ENCODE measurements at regions not wholly inside any gene's neighbourhood (a gene's known extent, or its start where the extent isn't known, plus 50 kb on each side); places are given as distances from the start of the nearest gene placed in this dataset.

DNA sequence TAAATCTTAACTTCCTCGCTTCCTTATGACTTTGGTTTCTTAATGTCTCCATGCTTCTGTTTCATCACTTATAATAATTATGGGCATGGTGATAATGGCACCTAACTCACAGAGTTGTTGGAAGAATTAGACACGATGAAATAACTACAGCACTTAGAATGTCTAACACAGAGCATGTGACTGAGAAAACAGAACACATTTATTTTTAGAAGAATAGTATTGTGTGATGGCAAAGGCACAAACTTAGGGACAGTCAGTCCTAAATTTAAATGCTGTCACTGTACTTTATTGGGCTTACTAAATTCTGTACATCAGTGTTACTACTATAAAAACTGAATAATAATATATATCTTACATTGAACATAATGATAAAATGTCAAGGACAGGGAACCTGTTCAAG, 391.1 kb upstream of the JAG1 start:
- Histone ChIP-seq H3K4me3 (replicated peaks; ENCODE audit: low read depth, low read length) (no peak overlapping the region), H3K27me3 (replicated peaks; ENCODE audit: control insufficient read depth, insufficient read depth, low read length) (no peaks in the 10 kb centered on the region), H3K36me3 (ENCODE audit: control insufficient read depth, insufficient read depth, low read length) (no peaks in the 10 kb centered on the region)
- no peak for DNase-seq (ENCODE audit: extremely low read depth, insufficient read length)
- TF ChIP-seq, protein P1, sequence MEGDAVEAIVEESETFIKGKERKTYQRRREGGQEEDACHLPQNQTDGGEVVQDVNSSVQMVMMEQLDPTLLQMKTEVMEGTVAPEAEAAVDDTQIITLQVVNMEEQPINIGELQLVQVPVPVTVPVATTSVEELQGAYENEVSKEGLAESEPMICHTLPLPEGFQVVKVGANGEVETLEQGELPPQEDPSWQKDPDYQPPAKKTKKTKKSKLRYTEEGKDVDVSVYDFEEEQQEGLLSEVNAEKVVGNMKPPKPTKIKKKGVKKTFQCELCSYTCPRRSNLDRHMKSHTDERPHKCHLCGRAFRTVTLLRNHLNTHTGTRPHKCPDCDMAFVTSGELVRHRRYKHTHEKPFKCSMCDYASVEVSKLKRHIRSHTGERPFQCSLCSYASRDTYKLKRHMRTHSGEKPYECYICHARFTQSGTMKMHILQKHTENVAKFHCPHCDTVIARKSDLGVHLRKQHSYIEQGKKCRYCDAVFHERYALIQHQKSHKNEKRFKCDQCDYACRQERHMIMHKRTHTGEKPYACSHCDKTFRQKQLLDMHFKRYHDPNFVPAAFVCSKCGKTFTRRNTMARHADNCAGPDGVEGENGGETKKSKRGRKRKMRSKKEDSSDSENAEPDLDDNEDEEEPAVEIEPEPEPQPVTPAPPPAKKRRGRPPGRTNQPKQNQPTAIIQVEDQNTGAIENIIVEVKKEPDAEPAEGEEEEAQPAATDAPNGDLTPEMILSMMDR (IDR thresholded peaks at IDR 0.05; ENCODE audit: insufficient read depth, low read length, poor library complexity, severe bottlenecking): no peak

DNA sequence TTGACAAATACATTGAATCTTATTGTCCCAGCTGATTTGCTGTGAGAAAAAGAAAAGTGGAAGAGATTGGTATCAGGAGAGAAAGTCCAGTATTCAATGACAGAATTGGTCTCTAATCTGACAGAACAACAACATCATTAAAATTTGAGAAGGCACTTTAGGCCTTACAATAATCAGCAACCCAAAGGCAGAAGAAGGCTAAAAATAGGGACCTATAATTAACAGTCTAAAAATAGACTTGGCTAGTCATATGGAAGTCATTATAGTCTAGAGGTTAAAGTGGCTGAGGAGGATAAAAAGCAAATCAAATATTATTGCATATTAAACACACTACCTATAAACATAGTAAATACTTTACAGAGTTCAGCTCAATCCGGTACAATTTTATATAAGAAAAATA, 393.6 kb upstream of the JAG1 start:
- no peak for DNase-seq (ENCODE audit: extremely low read depth, insufficient read length)
- no peak overlapping the region for H3K4me3 ChIP-seq (replicated peaks; ENCODE audit: low read depth, low read length)
- H3K36me3 ChIP-seq (ENCODE audit: control insufficient read depth, insufficient read depth, low read length): no peaks in the 10 kb centered on the region
- no peaks in the 10 kb centered on the region for H3K27me3 ChIP-seq (replicated peaks; ENCODE audit: control insufficient read depth, insufficient read depth, low read length)
- TF ChIP-seq, protein P1 (IDR thresholded peaks at IDR 0.05; ENCODE audit: insufficient read depth, low read length, poor library complexity, severe bottlenecking): no peak

DNA sequence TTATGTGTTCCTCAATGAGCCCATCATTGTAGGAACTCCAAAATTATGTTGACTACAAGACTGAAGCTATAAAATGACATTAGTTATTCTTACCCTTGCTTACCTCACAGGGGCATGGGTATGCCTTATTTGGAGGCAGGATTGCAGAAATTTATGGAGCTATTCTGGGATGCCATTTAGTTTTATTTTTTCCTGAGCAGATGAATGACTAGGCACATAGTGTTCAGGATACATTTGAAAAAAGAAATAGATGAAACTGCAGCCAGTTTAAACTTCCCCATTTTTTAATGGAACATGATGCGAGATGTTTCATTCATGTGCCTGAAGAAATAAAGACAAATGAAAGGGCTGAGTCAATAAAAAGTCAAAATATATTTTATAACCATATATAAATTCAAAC, 399.2 kb upstream of the JAG1 start:
- Histone ChIP-seq H3K36me3 (ENCODE audit: control insufficient read depth, insufficient read depth, low read length) (no peaks in the 10 kb centered on the region), H3K27me3 (replicated peaks; ENCODE audit: control insufficient read depth, insufficient read depth, low read length) (no peaks in the 10 kb centered on the region), H3K4me3 (replicated peaks; ENCODE audit: low read depth, low read length) (no peak overlapping the region)
- DNase-seq (ENCODE audit: extremely low read depth, insufficient read length): no peak
- TF ChIP-seq, protein P1 (IDR thresholded peaks at IDR 0.05; ENCODE audit: insufficient read depth, low read length, poor library complexity, severe bottlenecking): no peak

DNA sequence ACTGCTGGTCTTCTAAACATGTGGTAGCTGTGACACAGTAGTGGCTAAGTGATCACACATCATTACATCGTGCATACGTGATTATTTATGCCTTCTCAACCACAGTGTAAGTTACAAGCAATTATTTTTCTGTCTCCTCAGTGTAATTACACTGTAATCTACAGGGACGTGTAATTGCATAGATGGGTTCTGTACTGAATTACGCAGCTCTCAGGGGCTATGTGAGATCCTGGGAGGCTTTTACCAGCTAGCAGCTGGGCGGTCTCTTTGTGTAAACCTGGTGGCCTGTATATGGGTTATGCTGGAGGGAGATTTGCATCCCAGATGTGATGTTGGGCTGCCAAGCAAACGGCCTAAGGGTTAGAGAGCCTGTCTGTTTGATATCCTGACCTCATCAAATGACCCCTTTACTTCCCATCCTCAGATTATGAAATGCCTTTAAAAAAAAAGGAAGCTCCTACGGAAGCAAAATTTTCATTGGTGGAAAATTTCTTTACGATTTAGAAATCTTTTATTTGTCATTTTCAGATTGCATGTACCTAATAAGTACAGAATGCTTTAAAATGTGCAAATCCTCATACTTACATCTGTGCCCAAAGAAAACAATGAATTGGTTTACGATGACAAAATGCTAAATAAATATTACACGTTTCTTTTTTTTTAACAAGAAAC, 402.8 kb upstream of the JAG1 start:
- DNase-seq (ENCODE audit: extremely low read depth, insufficient read length): no peak
- H3K36me3 ChIP-seq (ENCODE audit: control insufficient read depth, insufficient read depth, low read length): no peaks in the 10 kb centered on the region
- TF ChIP-seq, protein P1 (IDR thresholded peaks at IDR 0.05; ENCODE audit: insufficient read depth, low read length, poor library complexity, severe bottlenecking): no peak
- no peak overlapping the region for H3K4me3 ChIP-seq (replicated peaks; ENCODE audit: low read depth, low read length)
- no peaks in the 10 kb centered on the region for H3K27me3 ChIP-seq (replicated peaks; ENCODE audit: control insufficient read depth, insufficient read depth, low read length)

DNA sequence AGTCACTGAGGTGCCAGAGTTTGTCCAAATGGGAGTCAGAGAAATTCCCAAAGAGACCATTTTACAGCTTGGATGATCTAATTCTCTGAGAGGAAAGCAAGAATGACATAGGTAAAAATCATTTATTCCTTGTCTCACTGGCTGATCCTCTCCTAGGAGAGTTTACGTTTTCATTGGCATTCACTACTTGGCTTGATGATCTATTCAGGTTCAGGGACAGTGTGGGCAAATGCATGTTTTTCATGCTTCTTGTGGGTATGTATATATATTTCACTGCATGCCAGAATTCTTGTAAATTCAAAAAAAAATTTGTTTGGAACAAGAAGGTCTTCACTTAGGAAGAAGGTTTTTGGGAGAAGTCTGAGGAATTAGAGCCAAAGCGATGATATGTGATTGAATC, 403.4 kb upstream of the JAG1 start:
- no peaks in the 10 kb centered on the region for H3K36me3 ChIP-seq (ENCODE audit: control insufficient read depth, insufficient read depth, low read length)
- TF ChIP-seq, protein P1 (IDR thresholded peaks at IDR 0.05; ENCODE audit: insufficient read depth, low read length, poor library complexity, severe bottlenecking): no peak
- no peaks in the 10 kb centered on the region for H3K27me3 ChIP-seq (replicated peaks; ENCODE audit: control insufficient read depth, insufficient read depth, low read length)
- no peak for DNase-seq (ENCODE audit: extremely low read depth, insufficient read length)
- H3K4me3 ChIP-seq (replicated peaks; ENCODE audit: low read depth, low read length): no peak overlapping the region

DNA sequence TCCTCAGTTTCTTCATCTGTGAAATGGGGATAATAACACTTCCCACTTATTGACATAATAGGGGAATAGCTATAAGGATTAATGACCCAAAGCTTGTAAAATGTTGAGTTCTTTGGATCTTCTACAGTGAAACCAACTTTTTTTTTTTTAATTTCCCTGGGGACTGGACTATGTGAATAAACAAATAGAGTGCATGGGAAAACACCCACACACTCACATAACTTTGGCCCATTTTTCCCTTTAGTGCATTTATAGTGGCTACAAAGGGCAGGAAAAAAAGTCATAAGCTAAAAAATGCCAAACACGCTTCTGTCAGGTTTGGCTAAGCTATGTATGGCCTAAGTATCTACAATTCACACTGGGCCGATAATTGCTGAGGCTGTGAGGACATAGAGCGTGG, 406.2 kb upstream of the JAG1 start:
- Histone ChIP-seq H3K27me3 (replicated peaks; ENCODE audit: control insufficient read depth, insufficient read depth, low read length) (no peaks in the 10 kb centered on the region), H3K4me3 (replicated peaks; ENCODE audit: low read depth, low read length) (no peak overlapping the region)

More for the DNA sequence above, 406.2 kb upstream of the JAG1 start:
- no peak for DNase-seq (ENCODE audit: extremely low read depth, insufficient read length)
- H3K36me3 ChIP-seq (ENCODE audit: control insufficient read depth, insufficient read depth, low read length): no peaks in the 10 kb centered on the region
- TF ChIP-seq, protein P1 (IDR thresholded peaks at IDR 0.05; ENCODE audit: insufficient read depth, low read length, poor library complexity, severe bottlenecking): no peak
